ENCODE measurements at regions not wholly inside any gene's neighbourhood (a gene's known extent, or its start where the extent isn't known, plus 50 kb on each side); places are given as distances from the start of the nearest gene placed in this dataset.

GRCh38 chr14:55756557-55756956, 176.6 kb downstream of the KTN1 start:
- TF ChIP-seq, protein P1, sequence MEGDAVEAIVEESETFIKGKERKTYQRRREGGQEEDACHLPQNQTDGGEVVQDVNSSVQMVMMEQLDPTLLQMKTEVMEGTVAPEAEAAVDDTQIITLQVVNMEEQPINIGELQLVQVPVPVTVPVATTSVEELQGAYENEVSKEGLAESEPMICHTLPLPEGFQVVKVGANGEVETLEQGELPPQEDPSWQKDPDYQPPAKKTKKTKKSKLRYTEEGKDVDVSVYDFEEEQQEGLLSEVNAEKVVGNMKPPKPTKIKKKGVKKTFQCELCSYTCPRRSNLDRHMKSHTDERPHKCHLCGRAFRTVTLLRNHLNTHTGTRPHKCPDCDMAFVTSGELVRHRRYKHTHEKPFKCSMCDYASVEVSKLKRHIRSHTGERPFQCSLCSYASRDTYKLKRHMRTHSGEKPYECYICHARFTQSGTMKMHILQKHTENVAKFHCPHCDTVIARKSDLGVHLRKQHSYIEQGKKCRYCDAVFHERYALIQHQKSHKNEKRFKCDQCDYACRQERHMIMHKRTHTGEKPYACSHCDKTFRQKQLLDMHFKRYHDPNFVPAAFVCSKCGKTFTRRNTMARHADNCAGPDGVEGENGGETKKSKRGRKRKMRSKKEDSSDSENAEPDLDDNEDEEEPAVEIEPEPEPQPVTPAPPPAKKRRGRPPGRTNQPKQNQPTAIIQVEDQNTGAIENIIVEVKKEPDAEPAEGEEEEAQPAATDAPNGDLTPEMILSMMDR (IDR thresholded peaks at IDR 0.05), result no peak
- no peak for TF ChIP-seq POLR2A (IDR thresholded peaks at IDR 0.05)
